Left ventricle myocardium inferior (tissue), 1 donor: ENCODE measurements at regions not wholly inside any gene's neighbourhood (a gene's known extent, or its start where the extent isn't known, plus 50 kb on each side); places are given as distances from the start of the nearest gene placed in this dataset.

ENCODE experiments used
- DNase-seq: peaks from one replicate; pipeline ENCODE4 v3.0.0-alpha.2; 2020
- H3K27ac ChIP-seq: fragments of 200-600 bp; replicated peaks from 2 replicates; pipeline ENCODE4 v1.8.0; 2021
- H3K27me3 ChIP-seq: fragments of 200-600 bp; 2 replicates; pipeline ENCODE4 v1.8.0; 2021; ENCODE audit warnings: low read depth
- H3K36me3 ChIP-seq: fragments of 200-600 bp; 2 replicates; pipeline ENCODE4 v1.8.0; 2021
- H3K4me1 ChIP-seq: fragments of 200-600 bp; 2 replicates; pipeline ENCODE4 v1.8.0; 2021
- H3K4me3 ChIP-seq: fragments of 200-600 bp; 2 replicates; pipeline ENCODE4 v1.8.0; 2021; ENCODE audit warnings: mild to moderate bottlenecking, moderate library complexity
- H3K9me3 ChIP-seq: fragments of 200-600 bp; replicated peaks from 2 replicates; pipeline ENCODE4 v1.8.0; 2021
- intact Hi-C: fragments of 100-400 bp; cut with micrococcal nuclease; formaldehyde crosslinking; loops from one replicate; pipeline ENCODE4 v1.11.0; 2022
- TF ChIP-seq, protein P1 (sequence below): fragments of 200-600 bp; IDR thresholded peaks from 2 replicates; pipeline ENCODE4 v1.8.0; 2021; ENCODE audit warnings: antibody characterized with exemption, mild to moderate bottlenecking, borderline replicate concordance
- donor health status: DM: no; HTN: yes; CAD: no; lungs with severe emphysema.

GRCh38 chr2:37856101-37856751, 68.9 kb upstream of the RMDN2 start:
- Histone ChIP-seq H3K27me3 (no peaks in the 10 kb centered on the region), H3K27ac (peak overlapping the region; percentile 85), H3K4me3 (peak overlapping the region; percentile 15), H3K4me1 (peaks cover 71% of the 10 kb centered on the region), H3K9me3 (peaks cover 17% of the 10 kb centered on the region), H3K36me3 (no peaks in the 10 kb centered on the region)
- TF ChIP-seq, protein P1, sequence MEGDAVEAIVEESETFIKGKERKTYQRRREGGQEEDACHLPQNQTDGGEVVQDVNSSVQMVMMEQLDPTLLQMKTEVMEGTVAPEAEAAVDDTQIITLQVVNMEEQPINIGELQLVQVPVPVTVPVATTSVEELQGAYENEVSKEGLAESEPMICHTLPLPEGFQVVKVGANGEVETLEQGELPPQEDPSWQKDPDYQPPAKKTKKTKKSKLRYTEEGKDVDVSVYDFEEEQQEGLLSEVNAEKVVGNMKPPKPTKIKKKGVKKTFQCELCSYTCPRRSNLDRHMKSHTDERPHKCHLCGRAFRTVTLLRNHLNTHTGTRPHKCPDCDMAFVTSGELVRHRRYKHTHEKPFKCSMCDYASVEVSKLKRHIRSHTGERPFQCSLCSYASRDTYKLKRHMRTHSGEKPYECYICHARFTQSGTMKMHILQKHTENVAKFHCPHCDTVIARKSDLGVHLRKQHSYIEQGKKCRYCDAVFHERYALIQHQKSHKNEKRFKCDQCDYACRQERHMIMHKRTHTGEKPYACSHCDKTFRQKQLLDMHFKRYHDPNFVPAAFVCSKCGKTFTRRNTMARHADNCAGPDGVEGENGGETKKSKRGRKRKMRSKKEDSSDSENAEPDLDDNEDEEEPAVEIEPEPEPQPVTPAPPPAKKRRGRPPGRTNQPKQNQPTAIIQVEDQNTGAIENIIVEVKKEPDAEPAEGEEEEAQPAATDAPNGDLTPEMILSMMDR = no peak
- intact Hi-C loops = no loop called here
- DNase-seq = peak; percentile 48

DNA sequence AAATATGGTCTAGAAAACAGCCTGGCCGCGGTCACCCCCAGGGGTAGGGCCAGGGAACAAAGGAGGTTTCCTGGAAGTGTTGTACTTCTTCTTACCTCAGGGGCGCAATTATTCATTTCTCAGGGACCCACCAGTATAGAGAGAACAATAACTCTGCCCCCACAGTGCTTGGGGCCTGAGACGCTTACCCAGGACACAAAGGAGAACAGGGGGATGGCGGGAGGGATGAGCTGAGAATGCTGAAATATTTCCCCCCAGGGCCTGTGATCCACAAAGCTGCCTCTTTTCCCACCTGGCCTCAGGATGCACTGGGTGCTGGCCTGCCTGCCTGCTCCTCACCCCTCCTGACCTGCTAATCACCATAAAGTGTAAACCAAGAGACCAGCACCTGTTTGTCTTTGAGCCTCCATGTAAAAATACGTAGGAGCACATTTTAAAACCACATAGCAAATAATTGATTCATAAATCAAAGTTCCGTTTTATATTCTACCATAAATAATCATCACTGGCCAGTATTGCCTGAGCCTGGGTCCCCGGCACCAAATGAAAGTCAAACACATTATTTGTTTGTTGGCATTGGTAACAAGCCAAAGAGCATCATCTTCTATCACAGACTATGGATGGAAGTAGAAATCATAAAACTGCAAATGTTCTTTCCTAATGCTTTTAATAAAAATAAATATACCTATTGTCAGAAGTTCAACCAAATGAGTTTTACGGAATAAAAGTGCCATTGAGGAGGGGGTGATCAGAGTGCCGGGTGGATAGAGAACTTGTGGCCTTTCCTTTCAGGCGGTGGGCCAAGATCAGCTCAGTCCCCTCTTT, 67.3 kb upstream of the RMDN2 start:
- TF ChIP-seq, protein P1 = no peak
- no peak for DNase-seq
- no peaks in the 10 kb centered on the region for H3K36me3 ChIP-seq
- peaks cover 57% of the 10 kb centered on the region for H3K4me1 ChIP-seq
- H3K27me3 ChIP-seq = no peaks in the 10 kb centered on the region
- H3K9me3 ChIP-seq = peaks cover 17% of the 10 kb centered on the region
- H3K27ac ChIP-seq = peak overlapping the region; percentile 60
- H3K4me3 ChIP-seq = no peak overlapping the region
- intact Hi-C loops = no loop called here

- TF ChIP-seq, protein P1 = no peak
- Histone ChIP-seq H3K27me3 (no peaks in the 10 kb centered on the region), H3K27ac (peak overlapping the region; percentile 60), H3K9me3 (peaks cover 17% of the 10 kb centered on the region), H3K36me3 (no peaks in the 10 kb centered on the region), H3K4me3 (no peak overlapping the region), H3K4me1 (peaks cover 57% of the 10 kb centered on the region)
- intact Hi-C loops = no loop called here
- no peak for DNase-seq
Observed at GRCh38 chr2:37858400-37858711, 66.7 kb upstream of the RMDN2 start.

DNA sequence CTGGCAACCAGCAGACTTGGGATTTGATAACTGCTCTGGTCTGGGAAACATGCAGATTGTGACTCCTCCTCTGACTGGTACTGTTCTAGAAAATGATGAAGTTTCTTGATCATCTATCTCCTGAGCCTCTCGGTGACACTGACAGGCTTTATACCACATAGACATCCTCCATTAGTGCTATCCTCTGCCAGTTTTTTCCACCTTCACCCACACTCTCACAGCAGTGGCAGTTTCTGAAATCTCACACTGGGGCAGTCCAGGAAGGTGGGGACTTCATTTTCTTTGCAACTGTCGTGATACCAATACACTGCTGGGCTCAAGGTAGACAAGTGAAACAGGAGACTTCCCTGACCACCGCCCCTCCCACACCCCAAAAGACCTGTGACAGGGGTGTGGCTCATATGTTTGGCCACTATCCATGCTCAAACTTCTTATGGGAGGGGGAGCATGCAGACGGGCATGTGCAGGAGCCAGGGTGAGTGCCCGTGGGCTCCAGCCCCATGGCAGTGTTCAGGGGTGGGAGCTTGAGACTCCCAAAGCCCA, 66.3 kb upstream of the RMDN2 start:
- intact Hi-C loops = no loop called here
- TF ChIP-seq, protein P1 = no peak
- peaks cover 57% of the 10 kb centered on the region for H3K4me1 ChIP-seq

GRCh38 chr2:37862620-37863019, 62.5 kb upstream of the RMDN2 start:
- intact Hi-C loops = no loop called here
- Histone ChIP-seq H3K4me1 (peaks cover 41% of the 10 kb centered on the region), H3K27ac (no peak overlapping the region), H3K4me3 (no peak overlapping the region), H3K36me3 (no peaks in the 10 kb centered on the region), H3K27me3 (no peaks in the 10 kb centered on the region), H3K9me3 (peaks cover 17% of the 10 kb centered on the region)
- no peak for DNase-seq
- TF ChIP-seq, protein P1 = no peak

More for the DNA sequence above, 66.3 kb upstream of the RMDN2 start:
- Histone ChIP-seq H3K36me3 (no peaks in the 10 kb centered on the region), H3K4me3 (no peak overlapping the region), H3K27me3 (no peaks in the 10 kb centered on the region), H3K27ac (peak overlapping the region; percentile 60), H3K9me3 (peaks cover 17% of the 10 kb centered on the region)
- DNase-seq = no peak
